ENCODE measurements at regions not wholly inside any gene's neighbourhood (a gene's known extent, or its start where the extent isn't known, plus 50 kb on each side); places are given as distances from the start of the nearest gene placed in this dataset.
"Not testable (repeated sequence)": the region's sequence is repeated elsewhere in the genome, so short reads cannot be mapped to it uniquely, and the experiment has no call there.

DNA sequence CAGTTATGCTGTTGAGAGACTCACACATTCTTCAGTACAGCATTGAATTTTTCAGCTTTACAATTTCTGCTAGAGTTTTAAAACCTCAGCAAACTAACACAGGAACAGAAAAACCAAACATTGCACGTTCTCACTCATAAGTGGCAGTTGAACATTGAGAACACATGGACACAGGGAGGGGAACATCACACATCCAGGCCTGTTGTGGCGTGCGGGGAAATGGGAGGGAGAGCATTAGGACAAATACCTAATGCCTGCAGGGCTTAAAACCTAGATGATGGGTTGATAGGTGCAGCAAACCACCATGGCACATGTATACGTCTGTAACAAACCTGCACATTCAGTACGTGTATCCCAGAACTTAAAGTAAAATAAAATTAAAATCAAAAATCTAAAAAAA is 270.1 kb upstream of the MME start:
- TF ChIP-seq, protein P1, sequence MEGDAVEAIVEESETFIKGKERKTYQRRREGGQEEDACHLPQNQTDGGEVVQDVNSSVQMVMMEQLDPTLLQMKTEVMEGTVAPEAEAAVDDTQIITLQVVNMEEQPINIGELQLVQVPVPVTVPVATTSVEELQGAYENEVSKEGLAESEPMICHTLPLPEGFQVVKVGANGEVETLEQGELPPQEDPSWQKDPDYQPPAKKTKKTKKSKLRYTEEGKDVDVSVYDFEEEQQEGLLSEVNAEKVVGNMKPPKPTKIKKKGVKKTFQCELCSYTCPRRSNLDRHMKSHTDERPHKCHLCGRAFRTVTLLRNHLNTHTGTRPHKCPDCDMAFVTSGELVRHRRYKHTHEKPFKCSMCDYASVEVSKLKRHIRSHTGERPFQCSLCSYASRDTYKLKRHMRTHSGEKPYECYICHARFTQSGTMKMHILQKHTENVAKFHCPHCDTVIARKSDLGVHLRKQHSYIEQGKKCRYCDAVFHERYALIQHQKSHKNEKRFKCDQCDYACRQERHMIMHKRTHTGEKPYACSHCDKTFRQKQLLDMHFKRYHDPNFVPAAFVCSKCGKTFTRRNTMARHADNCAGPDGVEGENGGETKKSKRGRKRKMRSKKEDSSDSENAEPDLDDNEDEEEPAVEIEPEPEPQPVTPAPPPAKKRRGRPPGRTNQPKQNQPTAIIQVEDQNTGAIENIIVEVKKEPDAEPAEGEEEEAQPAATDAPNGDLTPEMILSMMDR (IDR thresholded peaks at IDR 0.05; ENCODE audit: insufficient read depth, low read depth, low read length) = not testable (repeated sequence)
- not testable (repeated sequence) for TF ChIP-seq EZH2 (IDR thresholded peaks at IDR 0.05; ENCODE audit: insufficient read depth, low read length)

Measured in astrocyte (in vitro differentiated cells and primary cell).